ENCODE measurements at regions not wholly inside any gene's neighbourhood (a gene's known extent, or its start where the extent isn't known, plus 50 kb on each side); places are given as distances from the start of the nearest gene placed in this dataset.
"Not testable (repeated sequence)": the region's sequence is repeated elsewhere in the genome, so short reads cannot be mapped to it uniquely, and the experiment has no call there.

GRCh38 chr16:13833515-13833914 is 86.4 kb upstream of the ERCC4 start:
- Histone ChIP-seq H3K4me1 (ENCODE audit: control insufficient read depth in 3 of 3, insufficient read depth in 2 of 3, low read depth in 1 of 3, low read length in 2 of 3) (no peaks in the 10 kb centered on the region), H3K9me3 (ENCODE audit: control insufficient read depth in 2 of 2, insufficient read depth in 1 of 2, low read depth in 1 of 2, low read length in 1 of 2) (no peaks in the 10 kb centered on the region), H3K36me3 (ENCODE audit: control insufficient read depth in 3 of 3, insufficient read depth in 2 of 3, low read depth in 1 of 3, low read length in 3 of 3) (no peaks in the 10 kb centered on the region), H3K4me3 (ENCODE audit: low read depth in 1 of 3, low read length in 3 of 3) (no peak overlapping the region), H3K27me3 (ENCODE audit: control insufficient read depth in 3 of 3, insufficient read depth in 3 of 3, low read length in 3 of 3) (peaks cover 0 to 1% (median 0%) of the 10 kb centered on the region in 3 donors), H3K27ac (ENCODE audit: low read depth in 1 of 3, low read length in 2 of 3) (no peak overlapping the region)
- DNase-seq = no peak
- no peak for FAIRE-seq
- WGBS, 3 donors = 61 to 72% (median 63%) methylated on average over 2 of the region's 2 CpGs

GRCh38 chr16:13835387-13835786 is 84.6 kb upstream of the ERCC4 start:
- no peak for DNase-seq
- 76 to 84% (median 83%) methylated on average over 4 of the region's 4 CpGs for WGBS, 3 donors
- no peaks in the 10 kb centered on the region for H3K27me3 ChIP-seq (ENCODE audit: control insufficient read depth in 3 of 3, insufficient read depth in 3 of 3, low read length in 3 of 3)

GRCh38 chr16:13835935-13836730 is 83.8 kb upstream of the ERCC4 start:
- no peaks in the 10 kb centered on the region for H3K36me3 ChIP-seq (ENCODE audit: control insufficient read depth in 3 of 3, insufficient read depth in 2 of 3, low read depth in 1 of 3, low read length in 3 of 3)
- 86 to 90% (median 90%) methylated on average over 13 of the region's 13 CpGs for WGBS, 3 donors
- DNase-seq = no peak
- no peak overlapping the region for H3K4me3 ChIP-seq (ENCODE audit: low read depth in 1 of 3, low read length in 3 of 3)
- FAIRE-seq = no peak
- no peaks in the 10 kb centered on the region for H3K27me3 ChIP-seq (ENCODE audit: control insufficient read depth in 3 of 3, insufficient read depth in 3 of 3, low read length in 3 of 3)
- no peaks in the 10 kb centered on the region for H3K9me3 ChIP-seq (ENCODE audit: control insufficient read depth in 2 of 2, insufficient read depth in 1 of 2, low read depth in 1 of 2, low read length in 1 of 2)
- no peak overlapping the region for H3K27ac ChIP-seq (ENCODE audit: low read depth in 1 of 3, low read length in 2 of 3)
- no peaks in the 10 kb centered on the region for H3K4me1 ChIP-seq (ENCODE audit: control insufficient read depth in 3 of 3, insufficient read depth in 2 of 3, low read depth in 1 of 3, low read length in 2 of 3)

More at GRCh38 chr16:13835387-13835786, 84.6 kb upstream of the ERCC4 start:
- H3K36me3 ChIP-seq (ENCODE audit: control insufficient read depth in 3 of 3, insufficient read depth in 2 of 3, low read depth in 1 of 3, low read length in 3 of 3) = no peaks in the 10 kb centered on the region
- no peak overlapping the region for H3K27ac ChIP-seq (ENCODE audit: low read depth in 1 of 3, low read length in 2 of 3)
- no peaks in the 10 kb centered on the region for H3K4me1 ChIP-seq (ENCODE audit: control insufficient read depth in 3 of 3, insufficient read depth in 2 of 3, low read depth in 1 of 3, low read length in 2 of 3)
- no peak overlapping the region for H3K4me3 ChIP-seq (ENCODE audit: low read depth in 1 of 3, low read length in 3 of 3)
- FAIRE-seq = no peak
- no peaks in the 10 kb centered on the region for H3K9me3 ChIP-seq (ENCODE audit: control insufficient read depth in 2 of 2, insufficient read depth in 1 of 2, low read depth in 1 of 2, low read length in 1 of 2)

- 84 to 89% (median 87%) methylated on average over 16 of the region's 16 CpGs for WGBS, 3 donors
- FAIRE-seq (no peak), DNase-seq (no peak)
- no peaks in the 10 kb centered on the region for H3K9me3 ChIP-seq (ENCODE audit: control insufficient read depth in 2 of 2, insufficient read depth in 1 of 2, low read depth in 1 of 2, low read length in 1 of 2)
- H3K4me3 ChIP-seq (ENCODE audit: low read depth in 1 of 3, low read length in 3 of 3) = no peak overlapping the region
- H3K36me3 ChIP-seq (ENCODE audit: control insufficient read depth in 3 of 3, insufficient read depth in 2 of 3, low read depth in 1 of 3, low read length in 3 of 3) = no peaks in the 10 kb centered on the region
- H3K27me3 ChIP-seq (ENCODE audit: control insufficient read depth in 3 of 3, insufficient read depth in 3 of 3, low read length in 3 of 3) = no peaks in the 10 kb centered on the region
- H3K27ac ChIP-seq (ENCODE audit: low read depth in 1 of 3, low read length in 2 of 3) = no peak overlapping the region
- no peaks in the 10 kb centered on the region for H3K4me1 ChIP-seq (ENCODE audit: control insufficient read depth in 3 of 3, insufficient read depth in 2 of 3, low read depth in 1 of 3, low read length in 2 of 3)
Measured at GRCh38 chr16:13838401-13839190, 81.4 kb upstream of the ERCC4 start.

- no peaks in the 10 kb centered on the region for H3K4me1 ChIP-seq (ENCODE audit: control insufficient read depth in 3 of 3, insufficient read depth in 2 of 3, low read depth in 1 of 3, low read length in 2 of 3)
- FAIRE-seq = no peak
- H3K9me3 ChIP-seq (ENCODE audit: control insufficient read depth in 2 of 2, insufficient read depth in 1 of 2, low read depth in 1 of 2, low read length in 1 of 2) = no peaks in the 10 kb centered on the region
- no peaks in the 10 kb centered on the region for H3K27me3 ChIP-seq (ENCODE audit: control insufficient read depth in 3 of 3, insufficient read depth in 3 of 3, low read length in 3 of 3)
- no peak overlapping the region for H3K4me3 ChIP-seq (ENCODE audit: low read depth in 1 of 3, low read length in 3 of 3)
- no peak for DNase-seq
- WGBS, 3 donors = 81 to 85% (median 82%) methylated on average over 3 of the region's 3 CpGs
- H3K36me3 ChIP-seq (ENCODE audit: control insufficient read depth in 3 of 3, insufficient read depth in 2 of 3, low read depth in 1 of 3, low read length in 3 of 3) = no peaks in the 10 kb centered on the region
- H3K27ac ChIP-seq (ENCODE audit: low read depth in 1 of 3, low read length in 2 of 3) = no peak overlapping the region
Measured at GRCh38 chr16:13839577-13839976, 80.4 kb upstream of the ERCC4 start.

- Histone ChIP-seq H3K9me3 (ENCODE audit: control insufficient read depth in 2 of 2, insufficient read depth in 1 of 2, low read depth in 1 of 2, low read length in 1 of 2) (no peaks in the 10 kb centered on the region), H3K4me3 (ENCODE audit: low read depth in 1 of 3, low read length in 3 of 3) (no peak overlapping the region), H3K36me3 (ENCODE audit: control insufficient read depth in 3 of 3, insufficient read depth in 2 of 3, low read depth in 1 of 3, low read length in 3 of 3) (no peaks in the 10 kb centered on the region), H3K27ac (ENCODE audit: low read depth in 1 of 3, low read length in 2 of 3) (no peak overlapping the region), H3K4me1 (ENCODE audit: control insufficient read depth in 3 of 3, insufficient read depth in 2 of 3, low read depth in 1 of 3, low read length in 2 of 3) (no peaks in the 10 kb centered on the region), H3K27me3 (ENCODE audit: control insufficient read depth in 3 of 3, insufficient read depth in 3 of 3, low read length in 3 of 3) (no peaks in the 10 kb centered on the region)
- DNase-seq (no peak), FAIRE-seq (no peak)
- 74 to 89% (median 86%) methylated on average over 2 of the region's 2 CpGs for WGBS, 3 donors
Measured at GRCh38 chr16:13845232-13845631, 74.7 kb upstream of the ERCC4 start.

- Histone ChIP-seq H3K27ac (ENCODE audit: low read depth in 1 of 3, low read length in 2 of 3) (no peak overlapping the region), H3K4me1 (ENCODE audit: control insufficient read depth in 3 of 3, insufficient read depth in 2 of 3, low read depth in 1 of 3, low read length in 2 of 3) (no peaks in the 10 kb centered on the region), H3K27me3 (ENCODE audit: control insufficient read depth in 3 of 3, insufficient read depth in 3 of 3, low read length in 3 of 3) (no peaks in the 10 kb centered on the region), H3K36me3 (ENCODE audit: control insufficient read depth in 3 of 3, insufficient read depth in 2 of 3, low read depth in 1 of 3, low read length in 3 of 3) (no peaks in the 10 kb centered on the region), H3K4me3 (ENCODE audit: low read depth in 1 of 3, low read length in 3 of 3) (no peak overlapping the region), H3K9me3 (ENCODE audit: control insufficient read depth in 2 of 2, insufficient read depth in 1 of 2, low read depth in 1 of 2, low read length in 1 of 2) (no peaks in the 10 kb centered on the region)
- no peak for FAIRE-seq
- WGBS, 3 donors = 60 to 73% (median 69%) methylated on average over 2 of the region's 2 CpGs
- no peak for DNase-seq
Measured at GRCh38 chr16:13848795-13849194, 71.2 kb upstream of the ERCC4 start.

- not testable (repeated sequence) for DNase-seq; H3K4me1 ChIP-seq (ENCODE audit: control insufficient read depth in 3 of 3, insufficient read depth in 2 of 3, low read depth in 1 of 3, low read length in 2 of 3); H3K36me3 ChIP-seq (ENCODE audit: control insufficient read depth in 3 of 3, insufficient read depth in 2 of 3, low read depth in 1 of 3, low read length in 3 of 3); H3K9me3 ChIP-seq (ENCODE audit: control insufficient read depth in 2 of 2, insufficient read depth in 1 of 2, low read depth in 1 of 2, low read length in 1 of 2); H3K4me3 ChIP-seq (ENCODE audit: low read depth in 1 of 3, low read length in 3 of 3); H3K27ac ChIP-seq (ENCODE audit: low read depth in 1 of 3, low read length in 2 of 3); FAIRE-seq; H3K27me3 ChIP-seq (ENCODE audit: control insufficient read depth in 3 of 3, insufficient read depth in 3 of 3, low read length in 3 of 3)
- 75 to 92% (median 90%) methylated on average over 3 to 4 of the region's 4 CpGs for WGBS, 3 donors
Measured at GRCh38 chr16:13850173-13850572, 69.8 kb upstream of the ERCC4 start.

All from small intestine (tissue), 7 donors.